Suppressor macrophage treated with lipopolysaccharide for 1 hour (primary cell): ENCODE measurements at regions not wholly inside any gene's neighbourhood (a gene's known extent, or its start where the extent isn't known, plus 50 kb on each side); places are given as distances from the start of the nearest gene placed in this dataset.
A peak's percentile ranks its signal among the peaks of the same experiment; 100 is the strongest.
"Not testable (repeated sequence)": the region's sequence is repeated elsewhere in the genome, so short reads cannot be mapped to it uniquely, and the experiment has no call there.

Experiments used
- DNase-seq, 3 donors: peaks; one replicate each; pipeline ENCODE4 v3.0.0-alpha.2; 2020 to 2022

- no peak for DNase-seq
Observed at GRCh38 chr11:129639300-129639699, 176.3 kb upstream of the TMEM45B start.

- no peak for DNase-seq
Observed at GRCh38 chr11:129640671-129641070, 175.0 kb upstream of the TMEM45B start.

- DNase-seq = no peak
Observed at GRCh38 chr11:129643031-129643721, 172.5 kb upstream of the TMEM45B start.

GRCh38 chr11:129644326-129644725 lies 171.3 kb upstream of the TMEM45B start:
- DNase-seq = no peak

GRCh38 chr11:129645943-129646342 lies 169.7 kb upstream of the TMEM45B start:
- DNase-seq = no peak

- DNase-seq = not testable (repeated sequence)
Observed at GRCh38 chr11:129650044-129650443, 165.6 kb upstream of the TMEM45B start.

GRCh38 chr11:129652835-129653234 lies 162.8 kb upstream of the TMEM45B start:
- no peak for DNase-seq

- no peak for DNase-seq
Observed at GRCh38 chr11:129655247-129655832, 160.3 kb upstream of the TMEM45B start.

GRCh38 chr11:129657866-129658525 lies 157.7 kb upstream of the TMEM45B start:
- no peak for DNase-seq

- no peak for DNase-seq
Observed at GRCh38 chr11:129658526-129658867, 157.2 kb upstream of the TMEM45B start.

- DNase-seq = no peak
Observed at GRCh38 chr11:129680907-129681306, 134.7 kb upstream of the TMEM45B start.

GRCh38 chr11:129681344-129682114 lies 134.1 kb upstream of the TMEM45B start:
- DNase-seq = no peak

- DNase-seq = no peak
Observed at GRCh38 chr11:129686269-129686668, 129.4 kb upstream of the TMEM45B start.

GRCh38 chr11:129691142-129691541 lies 124.5 kb upstream of the TMEM45B start:
- DNase-seq = no peak

GRCh38 chr11:129694538-129694937 lies 121.1 kb upstream of the TMEM45B start:
- no peak for DNase-seq

GRCh38 chr11:129694966-129695365 lies 120.7 kb upstream of the TMEM45B start:
- peak; percentile 72 to 76 (median 73) for DNase-seq

GRCh38 chr11:129695571-129696308 lies 119.9 kb upstream of the TMEM45B start:
- DNase-seq = peak; percentile 24 to 58 (median 34)

GRCh38 chr11:129696309-129696989 lies 119.2 kb upstream of the TMEM45B start:
- no peak for DNase-seq

GRCh38 chr11:129698212-129698611 lies 117.4 kb upstream of the TMEM45B start:
- peak; percentile 14 to 28 (median 20) for DNase-seq

- no peak for DNase-seq
Observed at GRCh38 chr11:129699711-129700304, 115.8 kb upstream of the TMEM45B start.

- no peak for DNase-seq
Observed at GRCh38 chr11:129700701-129701100, 114.9 kb upstream of the TMEM45B start.

- no peak for DNase-seq
Observed at GRCh38 chr11:129701706-129702105, 113.9 kb upstream of the TMEM45B start.
